Spleen (tissue), 11 donors: ENCODE measurements at regions not wholly inside any gene's neighbourhood (a gene's known extent, or its start where the extent isn't known, plus 50 kb on each side); places are given as distances from the start of the nearest gene placed in this dataset.

Source experiments
- DNase-seq: peaks from one replicate; pipeline ENCODE4 v3.0.0-alpha.2; 2020
- H3K27ac ChIP-seq, 8 donors: fragments of 200-600 bp; sonication (generic) in 7 of 8; 1 replicate in 4 of 8; 2 replicates in 4 of 8; pipeline versions ENCODE4 v1.5.0 to v1.8.0; 2016 to 2021; ENCODE audit warnings: inconsistent platforms in 4 of 8, mild to moderate bottlenecking in 4 of 8, moderate library complexity in 1 of 8
- H3K27me3 ChIP-seq, 7 donors: fragments of 200-600 bp; sonication (generic) in 6 of 7; replicated peaks in 1 of 7; 1 replicate in 4 of 7; 2 replicates in 3 of 7; pipeline versions ENCODE4 v1.5.0 to v1.8.0; 2016 to 2021; ENCODE audit warnings: inconsistent platforms in 3 of 7, mild to moderate bottlenecking in 1 of 7
- H3K36me3 ChIP-seq, 6 donors: fragments of 200-600 bp; sonication (generic) in 5 of 6; 1 replicate in 4 of 6; 2 replicates in 2 of 6; pipeline versions ENCODE4 v1.5.0 to v1.8.0; 2016 to 2021; ENCODE audit warnings: inconsistent platforms in 2 of 6
- H3K4me1 ChIP-seq, 6 donors: fragments of 200-600 bp; sonication (generic) in 5 of 6; 1 replicate in 3 of 6; 2 replicates in 3 of 6; pipeline versions ENCODE4 v1.5.0 to v1.8.0; 2016 to 2021; ENCODE audit warnings: inconsistent platforms in 3 of 6
- H3K4me3 ChIP-seq, 8 donors: fragments of 200-600 bp; sonication (generic) in 7 of 8; 1 replicate in 4 of 8; 2 replicates in 4 of 8; pipeline versions ENCODE4 v1.5.0 to v1.8.0; 2016 to 2021; ENCODE audit warnings: inconsistent platforms in 4 of 8, mild to moderate bottlenecking in 4 of 8, moderate library complexity in 2 of 8
- H3K9me3 ChIP-seq, 8 donors: fragments of 200-600 bp; sonication (generic) in 7 of 8; 1 replicate in 4 of 8; 2 replicates in 4 of 8; pipeline versions ENCODE4 v1.5.0 to v1.8.0; 2016 to 2021; ENCODE audit warnings: inconsistent platforms in 4 of 8
- POLR2A ChIP-seq, 3 donors: fragments of 450-650 bp; IDR thresholded peaks; one replicate each; pipeline ENCODE4 v1.5.1; 2017; ENCODE audit warnings: antibody characterized with exemption in 3 of 3, mild to moderate bottlenecking in 1 of 3
- POLR2AphosphoS5 ChIP-seq, 3 donors: sonication (generic); formaldehyde crosslinking; IDR thresholded peaks; one replicate each; pipeline ENCODE4 v1.5.1; 2017; ENCODE audit warnings: antibody characterized with exemption in 3 of 3
- WGBS, 5 donors: extraction: QIAGEN DNeasy Blood & Tissue Kit in 3 of 5; methylation state at CpG; one replicate each; pipeline versions ENCODE4 v1.1.5 to v1.1.7; 2013 to 2018; 5-methylcytosine and 5-hydroxymethylcytosine counted together
- intact Hi-C: fragments of 100-400 bp; cut with DNase I; formaldehyde crosslinking; loops from one replicate; pipeline ENCODE4 v1.15.0; 2023; ENCODE audit warnings: low total_unique reads
- TF ChIP-seq, protein P1 (sequence below), 11 experiments: fragments of 200-600 bp in 7 of 11; fragments of 450-650 bp in 4 of 11; sonication (generic) in 4 of 11; IDR thresholded peaks in 8 of 11; conservative IDR thresholded peaks in 3 of 11; 1 replicate in 7 of 11; 2 replicates in 4 of 11; pipeline versions ENCODE4 v1.4.0 to v1.8.0; 2016 to 2021; ENCODE audit warnings: antibody characterized with exemption in 11 of 11, inconsistent platforms in 4 of 11, mild to moderate bottlenecking in 1 of 11
- donor health status: healthy with polysubstance abuse.
- donor health status: DM: no; HTN: no; CAD: no; lungs with moderate emphysema.
- donor health status: DM: no; HTN: no; CAD: no.
- donor health status: Bipolar disorder and iron deficiency.
- donor health status: healthy.
- donor health status: DM: no; HTN: no; CAD: no.
- donor health status: DM: yes; HTN: yes; CAD: no.

DNA sequence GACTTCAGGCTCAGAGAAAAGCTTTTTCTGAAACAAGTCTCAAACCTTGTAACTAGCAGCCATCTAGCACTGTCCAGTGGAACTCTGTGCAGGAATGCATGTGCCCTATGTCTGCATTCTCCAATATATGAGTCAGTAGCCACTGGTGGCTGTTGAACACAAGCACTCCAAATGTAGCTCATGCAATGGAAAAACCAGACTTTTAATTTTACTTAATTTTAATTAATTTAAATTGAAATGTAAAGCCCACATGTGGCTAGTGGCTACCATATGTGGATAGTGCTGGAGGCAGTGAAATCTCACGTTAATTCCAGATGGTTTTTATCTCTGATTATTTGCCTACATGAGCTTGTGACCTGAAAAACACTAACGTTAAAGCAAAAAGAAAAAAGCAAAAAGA lies 225.1 kb downstream of the GATA3 start:
- intact Hi-C loops = no loop called here
- no peak for DNase-seq

DNA sequence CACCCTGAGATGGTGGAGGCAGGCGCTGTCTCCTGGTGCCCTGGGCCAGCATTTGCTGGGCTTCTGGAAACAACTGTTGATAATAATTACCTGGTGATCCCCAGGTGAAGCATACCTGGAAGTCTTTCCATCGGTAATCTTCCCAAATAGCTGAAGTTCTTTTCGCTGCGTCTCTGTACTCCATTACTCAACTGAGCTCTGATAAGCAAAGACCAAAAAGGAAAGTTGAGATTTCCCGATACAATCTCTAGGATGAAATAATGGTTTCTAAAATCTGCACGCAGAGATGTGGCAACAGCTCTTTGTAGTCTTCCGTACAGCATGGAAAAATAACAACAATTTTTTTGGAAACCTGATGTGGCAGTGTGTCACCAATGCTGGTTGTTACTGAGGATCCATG lies 226.5 kb downstream of the GATA3 start:
- H3K4me3 ChIP-seq = no peak overlapping the region
- intact Hi-C loops = no loop called here
- WGBS, 5 donors = 93 to 98% (median 95%) methylated on average over 7 of the region's 7 CpGs
- H3K27ac ChIP-seq = no peak overlapping the region
- H3K27me3 ChIP-seq = peaks cover 0 to 18% (median 0%) of the 10 kb centered on the region in 7 donors
- no peak for TF ChIP-seq POLR2AphosphoS5 (IDR thresholded peaks at IDR 0.05)
- TF ChIP-seq, protein P1, sequence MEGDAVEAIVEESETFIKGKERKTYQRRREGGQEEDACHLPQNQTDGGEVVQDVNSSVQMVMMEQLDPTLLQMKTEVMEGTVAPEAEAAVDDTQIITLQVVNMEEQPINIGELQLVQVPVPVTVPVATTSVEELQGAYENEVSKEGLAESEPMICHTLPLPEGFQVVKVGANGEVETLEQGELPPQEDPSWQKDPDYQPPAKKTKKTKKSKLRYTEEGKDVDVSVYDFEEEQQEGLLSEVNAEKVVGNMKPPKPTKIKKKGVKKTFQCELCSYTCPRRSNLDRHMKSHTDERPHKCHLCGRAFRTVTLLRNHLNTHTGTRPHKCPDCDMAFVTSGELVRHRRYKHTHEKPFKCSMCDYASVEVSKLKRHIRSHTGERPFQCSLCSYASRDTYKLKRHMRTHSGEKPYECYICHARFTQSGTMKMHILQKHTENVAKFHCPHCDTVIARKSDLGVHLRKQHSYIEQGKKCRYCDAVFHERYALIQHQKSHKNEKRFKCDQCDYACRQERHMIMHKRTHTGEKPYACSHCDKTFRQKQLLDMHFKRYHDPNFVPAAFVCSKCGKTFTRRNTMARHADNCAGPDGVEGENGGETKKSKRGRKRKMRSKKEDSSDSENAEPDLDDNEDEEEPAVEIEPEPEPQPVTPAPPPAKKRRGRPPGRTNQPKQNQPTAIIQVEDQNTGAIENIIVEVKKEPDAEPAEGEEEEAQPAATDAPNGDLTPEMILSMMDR (IDR thresholded peaks at IDR 0.05 in 8 of 11, conservative IDR thresholded peaks at IDR 0.05 in 3 of 11) = no peak
- TF ChIP-seq POLR2A (IDR thresholded peaks at IDR 0.05) = no peak
- H3K9me3 ChIP-seq = no peaks in the 10 kb centered on the region
- no peaks in the 10 kb centered on the region for H3K4me1 ChIP-seq
- H3K36me3 ChIP-seq = no peaks in the 10 kb centered on the region
- no peak for DNase-seq

More for the DNA sequence above, 225.1 kb downstream of the GATA3 start:
- H3K9me3 ChIP-seq = no peaks in the 10 kb centered on the region
- H3K27me3 ChIP-seq = peaks cover 0 to 18% (median 0%) of the 10 kb centered on the region in 7 donors
- H3K36me3 ChIP-seq = no peaks in the 10 kb centered on the region
- TF ChIP-seq POLR2AphosphoS5 (IDR thresholded peaks at IDR 0.05) (no peak), POLR2A (IDR thresholded peaks at IDR 0.05) (no peak)
- TF ChIP-seq, protein P1 (IDR thresholded peaks at IDR 0.05 in 8 of 11, conservative IDR thresholded peaks at IDR 0.05 in 3 of 11) = no peak
- H3K4me1 ChIP-seq = no peaks in the 10 kb centered on the region
- H3K4me3 ChIP-seq = no peak overlapping the region
- WGBS, 5 donors = 70 to 83% (median 81%) methylated on average over 2 of the region's 2 CpGs
- no peak overlapping the region for H3K27ac ChIP-seq

DNA sequence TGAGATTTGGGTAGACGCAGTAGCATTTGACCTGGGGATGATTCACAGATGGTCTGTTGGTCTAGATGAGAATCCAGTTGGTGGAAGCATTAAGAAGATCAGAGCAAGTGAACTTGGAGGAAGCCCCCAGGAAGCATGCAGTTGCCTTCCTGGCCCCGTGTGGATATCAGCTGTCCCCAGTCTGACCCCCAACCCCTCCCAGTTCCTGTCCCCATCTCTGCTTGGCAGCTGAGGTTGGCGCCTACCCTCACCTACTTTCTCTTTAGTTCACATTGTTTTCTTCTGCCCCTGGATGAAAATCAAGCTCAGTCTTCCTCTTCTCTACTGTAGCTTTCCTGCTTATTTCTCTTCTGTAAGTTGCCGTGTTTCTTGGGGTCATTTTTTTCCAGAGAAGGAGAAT lies 227.9 kb downstream of the GATA3 start:
- no peak overlapping the region for H3K4me3 ChIP-seq
- H3K4me1 ChIP-seq = no peaks in the 10 kb centered on the region
- TF ChIP-seq, protein P1 (IDR thresholded peaks at IDR 0.05 in 8 of 11, conservative IDR thresholded peaks at IDR 0.05 in 3 of 11) = no peak
- TF ChIP-seq POLR2A (IDR thresholded peaks at IDR 0.05) = no peak
- no peak for TF ChIP-seq POLR2AphosphoS5 (IDR thresholded peaks at IDR 0.05)
- H3K27me3 ChIP-seq = peaks cover 0 to 18% (median 0%) of the 10 kb centered on the region in 7 donors
- intact Hi-C loops = no loop called here
- H3K27ac ChIP-seq = no peak overlapping the region
- DNase-seq = no peak
- H3K9me3 ChIP-seq = no peaks in the 10 kb centered on the region
- no peaks in the 10 kb centered on the region for H3K36me3 ChIP-seq
- WGBS, 5 donors = 46 to 56% (median 52%) methylated on average over 4 of the region's 4 CpGs

DNA sequence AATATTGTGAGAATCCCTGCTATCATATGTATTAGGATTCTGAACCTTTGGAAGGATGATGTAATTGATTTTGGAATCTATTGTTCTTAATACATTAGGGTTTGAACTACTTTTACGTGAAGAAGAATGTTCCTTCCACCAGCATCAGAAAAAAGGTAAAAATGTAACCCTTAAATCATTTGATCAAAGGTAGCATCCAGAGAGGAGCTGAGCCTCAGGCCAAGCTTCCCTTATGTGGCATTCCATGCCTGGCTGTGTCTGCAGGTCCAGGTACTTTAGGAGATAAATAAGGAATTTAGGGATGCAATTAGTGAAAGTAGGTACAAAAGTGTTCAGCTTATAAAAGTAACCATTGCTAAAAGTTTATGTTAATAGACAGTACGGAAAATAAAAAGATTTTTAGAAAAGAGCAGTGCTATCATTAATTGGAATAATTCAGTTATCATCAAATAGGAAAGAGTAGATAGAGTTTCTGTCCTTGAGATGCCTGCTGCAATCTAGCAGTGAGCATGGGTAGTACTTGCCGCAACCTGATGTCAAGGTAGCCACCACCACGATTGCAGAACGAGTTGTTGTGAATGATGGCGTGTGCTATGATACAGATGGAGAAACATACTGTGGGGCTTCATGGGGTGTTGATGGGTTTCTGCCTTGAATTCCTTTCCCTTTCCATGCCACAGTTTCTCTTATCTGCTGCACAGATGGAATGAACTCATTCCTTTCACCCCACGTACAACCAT lies 228.8 kb downstream of the GATA3 start:
- H3K4me1 ChIP-seq = no peaks in the 10 kb centered on the region
- no peak overlapping the region for H3K4me3 ChIP-seq
- no peak overlapping the region for H3K27ac ChIP-seq
- H3K9me3 ChIP-seq = no peaks in the 10 kb centered on the region
- H3K36me3 ChIP-seq = no peaks in the 10 kb centered on the region
- whole genome bisulfite sequencing, 5 donors = 86 to 97% (median 88%) methylated on average over 7 of the region's 7 CpGs
- H3K27me3 ChIP-seq = peaks cover 0 to 18% (median 0%) of the 10 kb centered on the region in 7 donors
- intact Hi-C loops = no loop called here
- DNase-seq = no peak
- TF ChIP-seq, protein P1 (IDR thresholded peaks at IDR 0.05 in 8 of 11, conservative IDR thresholded peaks at IDR 0.05 in 3 of 11) = no peak
- TF ChIP-seq POLR2AphosphoS5 (IDR thresholded peaks at IDR 0.05) (no peak), POLR2A (IDR thresholded peaks at IDR 0.05) (no peak)
